IPS-20b (cell line): ENCODE measurements at regions not wholly inside any gene's neighbourhood (a gene's known extent, or its start where the extent isn't known, plus 50 kb on each side); places are given as distances from the start of the nearest gene placed in this dataset.

Source experiments
- H3K27ac ChIP-seq: one replicate; pipeline ENCODE4 v1.5.1; 2013; ENCODE audit warnings: low read length
- H3K27me3 ChIP-seq: 2 replicates; pipeline ENCODE4 v1.6.1; 2013; ENCODE audit warnings: mild to moderate bottlenecking, low read length, inconsistent platforms; ENCODE audit not compliant: insufficient read depth
- H3K36me3 ChIP-seq: 2 replicates; pipeline ENCODE4 v1.6.1; 2013; ENCODE audit warnings: low read depth, mild to moderate bottlenecking, inconsistent platforms, low read length, moderate library complexity; ENCODE audit not compliant: insufficient read depth
- H3K4me1 ChIP-seq: 2 replicates; pipeline ENCODE4 v1.6.1; 2013; ENCODE audit warnings: mild to moderate bottlenecking, control low read depth, inconsistent platforms, low read length, moderate library complexity; ENCODE audit not compliant: insufficient read depth
- H3K4me3 ChIP-seq: 2 replicates; pipeline ENCODE4 v1.5.1; 2013; ENCODE audit warnings: mild to moderate bottlenecking, low read length, inconsistent platforms
- H3K9ac ChIP-seq: 2 replicates; pipeline ENCODE4 v1.6.1; 2013; ENCODE audit warnings: low read depth, mild to moderate bottlenecking, inconsistent platforms, low read length, moderate library complexity
- H3K9me3 ChIP-seq: 2 replicates; pipeline ENCODE4 v1.6.1; 2013; ENCODE audit warnings: mild to moderate bottlenecking, low read depth, low read length, inconsistent platforms; ENCODE audit not compliant: insufficient read depth

GRCh38 chr11:15871904-15872626 lies 484.3 kb downstream of the SOX6 start:
- H3K27me3 ChIP-seq = no peaks in the 10 kb centered on the region
- no peaks in the 10 kb centered on the region for H3K36me3 ChIP-seq
- no peak overlapping the region for H3K4me3 ChIP-seq
- H3K9ac ChIP-seq = no peak overlapping the region
- no peaks in the 10 kb centered on the region for H3K9me3 ChIP-seq
- no peak overlapping the region for H3K27ac ChIP-seq
- H3K4me1 ChIP-seq = peaks cover 15% of the 10 kb centered on the region

- no peak overlapping the region for H3K27ac ChIP-seq
Measured at GRCh38 chr11:15873501-15873900, 482.8 kb downstream of the SOX6 start.

GRCh38 chr11:15874704-15875103 lies 481.6 kb downstream of the SOX6 start:
- H3K27me3 ChIP-seq = no peaks in the 10 kb centered on the region
- no peak overlapping the region for H3K4me3 ChIP-seq
- H3K27ac ChIP-seq = no peak overlapping the region
- peaks cover 15% of the 10 kb centered on the region for H3K4me1 ChIP-seq
- H3K9me3 ChIP-seq = no peaks in the 10 kb centered on the region; the same call in 1 of the 2 replicates
- no peaks in the 10 kb centered on the region for H3K36me3 ChIP-seq
- H3K9ac ChIP-seq = no peak overlapping the region

More at GRCh38 chr11:15873501-15873900, 482.8 kb downstream of the SOX6 start:
- H3K9ac ChIP-seq = no peak overlapping the region
- H3K4me3 ChIP-seq = no peak overlapping the region
- no peaks in the 10 kb centered on the region; the same call in 1 of the 2 replicates for H3K9me3 ChIP-seq
- H3K36me3 ChIP-seq = no peaks in the 10 kb centered on the region
- no peaks in the 10 kb centered on the region for H3K27me3 ChIP-seq
- H3K4me1 ChIP-seq = peaks cover 15% of the 10 kb centered on the region

GRCh38 chr11:15875393-15875792 lies 481.0 kb downstream of the SOX6 start:
- Histone ChIP-seq H3K27me3 (no peaks in the 10 kb centered on the region), H3K4me1 (peaks cover 15% of the 10 kb centered on the region), H3K9ac (no peak overlapping the region), H3K4me3 (no peak overlapping the region), H3K9me3 (no peaks in the 10 kb centered on the region; the same call in 1 of the 2 replicates), H3K36me3 (no peaks in the 10 kb centered on the region), H3K27ac (no peak overlapping the region)

GRCh38 chr11:15875943-15876342 lies 480.4 kb downstream of the SOX6 start:
- no peak overlapping the region for H3K9ac ChIP-seq
- peaks cover 13% of the 10 kb centered on the region for H3K4me1 ChIP-seq
- H3K4me3 ChIP-seq = no peak overlapping the region
- no peak overlapping the region for H3K27ac ChIP-seq
- no peaks in the 10 kb centered on the region; the same call in 1 of the 2 replicates for H3K9me3 ChIP-seq
- H3K36me3 ChIP-seq = no peaks in the 10 kb centered on the region
- no peaks in the 10 kb centered on the region for H3K27me3 ChIP-seq

- Histone ChIP-seq H3K9me3 (no peaks in the 10 kb centered on the region; the same call in 1 of the 2 replicates), H3K9ac (no peak overlapping the region), H3K36me3 (no peaks in the 10 kb centered on the region), H3K4me3 (no peak overlapping the region), H3K27ac (no peak overlapping the region), H3K27me3 (no peaks in the 10 kb centered on the region), H3K4me1 (no peaks in the 10 kb centered on the region)
Measured at GRCh38 chr11:15878756-15879155, 477.6 kb downstream of the SOX6 start.

GRCh38 chr11:15880291-15880690 lies 476.1 kb downstream of the SOX6 start:
- Histone ChIP-seq H3K4me1 (no peaks in the 10 kb centered on the region), H3K9ac (no peak overlapping the region), H3K36me3 (no peaks in the 10 kb centered on the region), H3K4me3 (no peak overlapping the region), H3K9me3 (no peaks in the 10 kb centered on the region; the same call in 1 of the 2 replicates), H3K27me3 (no peaks in the 10 kb centered on the region), H3K27ac (no peak overlapping the region)

GRCh38 chr11:15882876-15883454 lies 473.4 kb downstream of the SOX6 start:
- H3K27me3 ChIP-seq = no peaks in the 10 kb centered on the region
- H3K4me1 ChIP-seq = no peaks in the 10 kb centered on the region
- H3K4me3 ChIP-seq = no peak overlapping the region
- no peak overlapping the region for H3K27ac ChIP-seq
- H3K9me3 ChIP-seq = no peaks in the 10 kb centered on the region
- no peaks in the 10 kb centered on the region for H3K36me3 ChIP-seq
- no peak overlapping the region for H3K9ac ChIP-seq

- no peak overlapping the region for H3K9ac ChIP-seq
- no peaks in the 10 kb centered on the region for H3K4me1 ChIP-seq
- H3K36me3 ChIP-seq = no peaks in the 10 kb centered on the region
- no peaks in the 10 kb centered on the region for H3K9me3 ChIP-seq
- H3K27ac ChIP-seq = no peak overlapping the region
- H3K27me3 ChIP-seq = no peaks in the 10 kb centered on the region
- no peak overlapping the region for H3K4me3 ChIP-seq
Measured at GRCh38 chr11:15883455-15883920, 472.9 kb downstream of the SOX6 start.

GRCh38 chr11:15884141-15884540 lies 472.2 kb downstream of the SOX6 start:
- no peak overlapping the region for H3K9ac ChIP-seq
- H3K4me1 ChIP-seq = no peaks in the 10 kb centered on the region
- no peaks in the 10 kb centered on the region for H3K9me3 ChIP-seq
- H3K27me3 ChIP-seq = no peaks in the 10 kb centered on the region
- no peak overlapping the region for H3K4me3 ChIP-seq
- no peak overlapping the region for H3K27ac ChIP-seq
- H3K36me3 ChIP-seq = no peaks in the 10 kb centered on the region

- Histone ChIP-seq H3K9me3 (no peaks in the 10 kb centered on the region), H3K27ac (no peak overlapping the region), H3K4me3 (no peak overlapping the region), H3K4me1 (no peaks in the 10 kb centered on the region), H3K9ac (no peak overlapping the region), H3K36me3 (no peaks in the 10 kb centered on the region), H3K27me3 (no peaks in the 10 kb centered on the region)
Measured at GRCh38 chr11:15884777-15885540, 471.4 kb downstream of the SOX6 start.
